ENCODE measurements at regions not wholly inside any gene's neighbourhood (a gene's known extent, or its start where the extent isn't known, plus 50 kb on each side); places are given as distances from the start of the nearest gene placed in this dataset.

- peak; percentile 58 for TF ChIP-seq CTCF (IDR thresholded peaks at IDR 0.05; ENCODE audit: low read length)
- TF ChIP-seq EZH2phosphoT487 (IDR thresholded peaks at IDR 0.05; ENCODE audit: low read length) = no peak
Measured at GRCh38 chr5:101390151-101390908, 487.2 kb upstream of the ST8SIA4 start.
